ENCODE measurements at regions not wholly inside any gene's neighbourhood (a gene's known extent, or its start where the extent isn't known, plus 50 kb on each side); places are given as distances from the start of the nearest gene placed in this dataset.
"Not testable (repeated sequence)": the region's sequence is repeated elsewhere in the genome, so short reads cannot be mapped to it uniquely, and the experiment has no call there.

DNA sequence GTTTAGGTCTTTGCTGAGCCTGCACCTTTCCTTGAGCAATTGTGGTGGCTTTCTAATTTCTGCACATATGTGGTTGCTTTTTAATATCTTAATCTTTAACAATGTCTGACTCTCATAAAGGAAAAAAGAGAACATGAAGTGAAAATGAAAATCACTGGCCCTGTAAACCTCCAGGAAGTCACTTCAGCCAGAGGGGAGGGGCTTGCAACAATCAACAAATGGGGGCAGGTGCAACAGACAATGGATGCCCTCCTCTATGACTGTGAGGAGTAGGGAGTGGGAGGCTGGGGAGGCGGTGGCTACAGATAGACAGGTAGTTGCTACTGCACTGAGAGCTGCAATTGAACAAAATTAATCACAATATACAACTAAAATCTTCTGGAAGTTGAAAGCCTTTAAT is 1377.4 kb downstream of the XPNPEP1 start:
- TF ChIP-seq, protein P1, sequence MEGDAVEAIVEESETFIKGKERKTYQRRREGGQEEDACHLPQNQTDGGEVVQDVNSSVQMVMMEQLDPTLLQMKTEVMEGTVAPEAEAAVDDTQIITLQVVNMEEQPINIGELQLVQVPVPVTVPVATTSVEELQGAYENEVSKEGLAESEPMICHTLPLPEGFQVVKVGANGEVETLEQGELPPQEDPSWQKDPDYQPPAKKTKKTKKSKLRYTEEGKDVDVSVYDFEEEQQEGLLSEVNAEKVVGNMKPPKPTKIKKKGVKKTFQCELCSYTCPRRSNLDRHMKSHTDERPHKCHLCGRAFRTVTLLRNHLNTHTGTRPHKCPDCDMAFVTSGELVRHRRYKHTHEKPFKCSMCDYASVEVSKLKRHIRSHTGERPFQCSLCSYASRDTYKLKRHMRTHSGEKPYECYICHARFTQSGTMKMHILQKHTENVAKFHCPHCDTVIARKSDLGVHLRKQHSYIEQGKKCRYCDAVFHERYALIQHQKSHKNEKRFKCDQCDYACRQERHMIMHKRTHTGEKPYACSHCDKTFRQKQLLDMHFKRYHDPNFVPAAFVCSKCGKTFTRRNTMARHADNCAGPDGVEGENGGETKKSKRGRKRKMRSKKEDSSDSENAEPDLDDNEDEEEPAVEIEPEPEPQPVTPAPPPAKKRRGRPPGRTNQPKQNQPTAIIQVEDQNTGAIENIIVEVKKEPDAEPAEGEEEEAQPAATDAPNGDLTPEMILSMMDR (IDR thresholded peaks at IDR 0.05; ENCODE audit: low read depth, low read length, missing control alignments): no peak
- DNase-seq (ENCODE audit: extremely low read depth, low read depth): no peak
- no peak overlapping the region for H3K4me3 ChIP-seq (replicated peaks; ENCODE audit: low read depth, low read length)

- TF ChIP-seq, protein P1 (IDR thresholded peaks at IDR 0.05; ENCODE audit: low read depth, low read length, missing control alignments): peak; percentile 89
- DNase-seq (ENCODE audit: extremely low read depth, low read depth): peak; percentile 30
- H3K4me3 ChIP-seq (replicated peaks; ENCODE audit: low read depth, low read length): no peak overlapping the region
Observed at GRCh38 chr10:108544500-108545120, 1378.7 kb downstream of the XPNPEP1 start.

DNA sequence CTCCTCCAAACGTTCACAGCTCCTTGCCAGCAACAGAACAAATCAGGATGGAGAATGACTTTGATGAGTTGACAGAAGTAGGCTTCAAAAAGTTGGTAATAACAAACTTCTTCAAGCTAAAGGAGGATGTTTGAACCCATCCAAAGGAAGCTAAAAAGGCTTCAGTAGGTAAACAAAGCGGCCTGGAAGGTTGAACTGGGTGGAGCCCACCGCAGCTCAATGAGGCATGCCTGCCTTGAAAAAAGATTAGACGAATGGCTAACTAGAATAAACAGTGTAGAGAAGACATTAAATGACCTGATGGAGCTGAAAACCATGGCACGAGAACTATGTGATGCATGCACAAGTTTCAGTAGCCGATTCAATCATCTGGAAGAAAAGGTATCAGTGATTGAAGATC is 1369.0 kb upstream of the SORCS1 start:
- DNase-seq (ENCODE audit: extremely low read depth, low read depth); H3K4me3 ChIP-seq (replicated peaks; ENCODE audit: low read depth, low read length): not testable (repeated sequence)

- no peak overlapping the region for H3K4me3 ChIP-seq (replicated peaks; ENCODE audit: low read depth, low read length)
- no peak for DNase-seq (ENCODE audit: extremely low read depth, low read depth)
- TF ChIP-seq, protein P1 (IDR thresholded peaks at IDR 0.05; ENCODE audit: low read depth, low read length, missing control alignments): no peak
Observed at GRCh38 chr10:108523016-108523800, 1358.7 kb upstream of the SORCS1 start.

DNA sequence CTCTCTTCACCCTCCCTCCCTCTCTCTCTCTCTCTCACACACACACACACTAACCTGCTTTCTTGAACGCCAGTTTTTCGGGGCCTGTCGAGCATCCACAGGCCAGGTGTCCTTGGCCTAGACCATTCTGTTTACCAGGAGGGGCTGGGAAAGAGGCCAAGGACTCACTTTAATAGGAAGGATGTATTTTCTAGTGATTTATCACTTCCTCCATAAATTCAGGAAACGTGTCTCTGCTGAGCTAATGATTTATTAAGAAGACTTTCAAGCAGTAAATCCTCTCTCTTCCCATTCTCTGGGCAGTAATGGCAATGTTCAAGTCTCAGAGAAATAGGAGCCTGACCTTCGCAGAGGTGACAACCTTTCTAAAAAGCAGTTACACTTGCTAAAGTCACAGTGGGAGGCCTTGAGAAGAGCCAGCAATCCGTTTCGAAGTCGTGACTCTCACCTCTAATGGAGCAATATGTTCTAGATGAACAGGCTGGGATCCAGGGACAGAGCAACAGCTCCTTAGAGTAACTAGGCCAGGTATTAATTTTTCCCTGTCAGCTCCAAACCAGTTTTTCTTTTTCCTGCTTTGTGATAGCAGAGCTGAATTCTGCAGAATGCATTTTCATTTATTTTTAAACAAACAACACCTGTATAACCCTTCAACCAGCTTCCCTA is 1357.5 kb upstream of the SORCS1 start:
- no peak overlapping the region for H3K4me3 ChIP-seq (replicated peaks; ENCODE audit: low read depth, low read length)
- TF ChIP-seq, protein P1 (IDR thresholded peaks at IDR 0.05; ENCODE audit: low read depth, low read length, missing control alignments): no peak
- DNase-seq (ENCODE audit: extremely low read depth, low read depth): no peak

DNA sequence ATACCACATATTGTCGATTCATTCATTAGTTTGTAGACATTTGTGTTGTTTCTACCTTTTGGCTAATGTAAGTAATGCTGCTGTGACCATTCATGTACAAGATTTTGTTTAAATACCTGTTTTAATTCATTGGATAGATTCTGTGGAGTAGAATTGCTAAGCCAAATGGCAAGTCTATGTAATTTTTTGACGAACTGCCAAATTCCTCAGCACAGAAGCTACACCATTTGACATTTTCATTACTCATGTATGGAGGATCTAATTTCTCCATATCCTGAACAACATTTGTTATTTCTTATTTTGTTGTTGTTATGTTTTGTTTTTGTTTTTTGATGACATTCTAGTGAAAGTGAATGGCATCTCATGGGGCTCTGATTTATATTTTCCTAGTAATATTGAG is 1351.3 kb upstream of the SORCS1 start:
- TF ChIP-seq, protein P1 (IDR thresholded peaks at IDR 0.05; ENCODE audit: low read depth, low read length, missing control alignments): no peak
- H3K4me3 ChIP-seq (replicated peaks; ENCODE audit: low read depth, low read length): no peak overlapping the region
- DNase-seq (ENCODE audit: extremely low read depth, low read depth): no peak

DNA sequence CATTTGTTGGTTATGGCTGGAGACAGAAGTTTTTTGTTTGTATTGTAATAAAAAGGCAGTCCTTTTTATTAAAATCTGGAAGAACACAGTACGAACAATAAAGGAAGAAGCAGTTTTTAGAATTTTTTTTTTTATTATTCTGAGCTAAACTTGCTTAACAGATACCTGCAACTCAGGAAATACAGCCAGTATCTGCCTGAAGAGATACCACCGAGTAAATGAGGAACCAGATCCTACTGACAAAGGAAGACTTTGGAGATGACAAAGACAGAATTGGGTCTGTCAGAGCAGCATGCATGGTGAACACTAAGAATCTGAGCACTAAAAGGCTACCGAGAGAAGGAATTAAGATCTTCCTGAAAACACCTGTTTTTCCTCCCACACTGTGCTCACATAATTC is 1335.9 kb upstream of the SORCS1 start:
- no peak for DNase-seq (ENCODE audit: extremely low read depth, low read depth)
- TF ChIP-seq, protein P1 (IDR thresholded peaks at IDR 0.05; ENCODE audit: low read depth, low read length, missing control alignments): no peak

More for the DNA sequence above, 1335.9 kb upstream of the SORCS1 start:
- no peak overlapping the region for H3K4me3 ChIP-seq (replicated peaks; ENCODE audit: low read depth, low read length)
